ENCODE measurements at regions not wholly inside any gene's neighbourhood (a gene's known extent, or its start where the extent isn't known, plus 50 kb on each side); places are given as distances from the start of the nearest gene placed in this dataset.

DNA sequence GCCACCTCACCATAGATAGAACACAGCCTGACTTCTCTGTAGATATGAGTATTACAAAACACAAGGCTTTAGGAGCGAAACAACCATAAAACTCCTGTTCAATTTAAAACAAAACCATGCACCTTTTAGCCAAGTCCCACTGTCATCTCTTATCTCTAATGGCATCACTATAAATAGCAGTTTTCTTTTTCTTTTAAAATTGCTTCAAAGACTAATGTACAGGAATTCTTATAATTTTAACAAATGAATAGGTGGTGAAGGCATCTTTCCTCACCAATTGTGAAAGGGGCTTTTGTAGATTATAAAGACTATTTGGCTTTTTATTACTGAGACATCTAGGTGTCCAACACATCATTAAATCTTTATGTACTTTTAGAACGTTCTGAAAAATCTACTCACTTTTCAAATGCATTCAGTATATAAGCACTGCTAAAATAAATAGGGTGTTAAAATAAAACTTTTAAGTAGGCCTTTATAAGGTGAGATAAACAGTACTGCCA is 205.7 kb upstream of the GRM3 start:
- no peak overlapping the region for H3K27ac ChIP-seq
- H3K9me3 ChIP-seq, result no peaks in the 10 kb centered on the region
- H3K36me3 ChIP-seq, result no peaks in the 10 kb centered on the region
- no peak for TF ChIP-seq POLR2A (IDR thresholded peaks at IDR 0.05)
- TF ChIP-seq, protein P1, sequence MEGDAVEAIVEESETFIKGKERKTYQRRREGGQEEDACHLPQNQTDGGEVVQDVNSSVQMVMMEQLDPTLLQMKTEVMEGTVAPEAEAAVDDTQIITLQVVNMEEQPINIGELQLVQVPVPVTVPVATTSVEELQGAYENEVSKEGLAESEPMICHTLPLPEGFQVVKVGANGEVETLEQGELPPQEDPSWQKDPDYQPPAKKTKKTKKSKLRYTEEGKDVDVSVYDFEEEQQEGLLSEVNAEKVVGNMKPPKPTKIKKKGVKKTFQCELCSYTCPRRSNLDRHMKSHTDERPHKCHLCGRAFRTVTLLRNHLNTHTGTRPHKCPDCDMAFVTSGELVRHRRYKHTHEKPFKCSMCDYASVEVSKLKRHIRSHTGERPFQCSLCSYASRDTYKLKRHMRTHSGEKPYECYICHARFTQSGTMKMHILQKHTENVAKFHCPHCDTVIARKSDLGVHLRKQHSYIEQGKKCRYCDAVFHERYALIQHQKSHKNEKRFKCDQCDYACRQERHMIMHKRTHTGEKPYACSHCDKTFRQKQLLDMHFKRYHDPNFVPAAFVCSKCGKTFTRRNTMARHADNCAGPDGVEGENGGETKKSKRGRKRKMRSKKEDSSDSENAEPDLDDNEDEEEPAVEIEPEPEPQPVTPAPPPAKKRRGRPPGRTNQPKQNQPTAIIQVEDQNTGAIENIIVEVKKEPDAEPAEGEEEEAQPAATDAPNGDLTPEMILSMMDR (IDR thresholded peaks at IDR 0.05 in 8 of 11, conservative IDR thresholded peaks at IDR 0.05 in 3 of 11), result no peak
- no peak for TF ChIP-seq POLR2AphosphoS5 (IDR thresholded peaks at IDR 0.05)
- no peaks in the 10 kb centered on the region for H3K27me3 ChIP-seq (replicated peaks in 1 of 7)
- no peak overlapping the region for H3K4me3 ChIP-seq
- intact Hi-C loops (cut with DNase I; ENCODE audit: low total_unique reads), result no loop called here
- H3K4me1 ChIP-seq, result no peaks in the 10 kb centered on the region
- whole genome bisulfite sequencing, 5 donors, result 68 to 82% (median 77%) methylated on average over 2 of the region's 2 CpGs
- DNase-seq, result no peak

DNA sequence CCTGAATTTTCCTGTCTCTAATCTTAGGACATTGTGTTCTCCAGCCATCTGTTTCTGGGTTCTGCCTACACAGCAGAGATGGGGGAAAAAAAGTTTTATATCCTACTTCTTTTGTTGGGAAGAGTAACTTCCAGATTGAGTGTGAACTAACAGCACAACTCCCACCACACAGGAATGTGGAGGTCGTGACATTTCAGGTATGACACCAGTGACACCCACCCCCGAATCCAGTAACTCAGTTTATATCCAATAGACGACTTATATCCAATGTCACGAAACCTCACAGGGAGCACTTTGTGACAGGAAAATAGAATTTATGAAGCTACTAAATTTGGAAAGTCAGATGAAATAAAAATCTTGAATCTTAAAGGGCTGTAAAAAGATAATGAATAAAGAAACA is 211.9 kb upstream of the GRM3 start:
- DNase-seq, result no peak
- WGBS, 5 donors, result 74 to 82% (median 77%) methylated on average over 4 of the region's 4 CpGs
- Histone ChIP-seq H3K27ac (no peak overlapping the region), H3K9me3 (no peaks in the 10 kb centered on the region), H3K4me3 (no peak overlapping the region), H3K36me3 (no peaks in the 10 kb centered on the region), H3K4me1 (no peaks in the 10 kb centered on the region), H3K27me3 (replicated peaks in 1 of 7) (no peaks in the 10 kb centered on the region)
- no peak for TF ChIP-seq POLR2A (IDR thresholded peaks at IDR 0.05)
- TF ChIP-seq, protein P1 (IDR thresholded peaks at IDR 0.05 in 8 of 11, conservative IDR thresholded peaks at IDR 0.05 in 3 of 11), result no peak
- intact Hi-C loops (cut with DNase I; ENCODE audit: low total_unique reads), result no loop called here

DNA sequence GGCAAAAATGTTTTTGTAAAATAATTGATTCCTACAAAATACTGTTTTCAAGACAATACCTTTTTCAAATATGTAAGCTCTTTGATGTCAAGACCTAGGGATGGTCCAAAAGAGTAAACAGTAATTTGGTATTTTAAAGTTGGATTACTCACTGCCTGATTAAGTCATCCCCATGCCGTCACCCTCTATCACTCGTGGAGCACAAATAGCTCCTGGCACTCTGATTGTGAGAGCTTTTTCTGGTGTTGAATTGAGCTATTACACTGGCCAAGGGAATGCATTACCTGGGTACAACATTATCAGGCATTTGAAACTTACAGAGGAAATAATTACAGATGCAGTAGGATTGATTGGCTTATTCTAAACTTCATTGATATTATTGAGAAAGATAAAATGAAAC is 231.9 kb upstream of the GRM3 start:
- H3K4me3 ChIP-seq, result no peak overlapping the region
- intact Hi-C loops (cut with DNase I; ENCODE audit: low total_unique reads), result no loop called here
- no peaks in the 10 kb centered on the region for H3K4me1 ChIP-seq
- DNase-seq, result no peak
- 63 to 84% (median 68%) methylated on average over 2 of the region's 2 CpGs for WGBS, 5 donors
- H3K27ac ChIP-seq, result no peak overlapping the region
- H3K9me3 ChIP-seq, result peaks cover 0 to 8% (median 4%) of the 10 kb centered on the region in 8 donors
- no peak for TF ChIP-seq POLR2A (IDR thresholded peaks at IDR 0.05)
- TF ChIP-seq POLR2AphosphoS5 (IDR thresholded peaks at IDR 0.05), result no peak
- TF ChIP-seq, protein P1 (IDR thresholded peaks at IDR 0.05 in 8 of 11, conservative IDR thresholded peaks at IDR 0.05 in 3 of 11), result no peak
- H3K36me3 ChIP-seq, result no peaks in the 10 kb centered on the region
- H3K27me3 ChIP-seq (replicated peaks in 1 of 7), result no peaks in the 10 kb centered on the region

DNA sequence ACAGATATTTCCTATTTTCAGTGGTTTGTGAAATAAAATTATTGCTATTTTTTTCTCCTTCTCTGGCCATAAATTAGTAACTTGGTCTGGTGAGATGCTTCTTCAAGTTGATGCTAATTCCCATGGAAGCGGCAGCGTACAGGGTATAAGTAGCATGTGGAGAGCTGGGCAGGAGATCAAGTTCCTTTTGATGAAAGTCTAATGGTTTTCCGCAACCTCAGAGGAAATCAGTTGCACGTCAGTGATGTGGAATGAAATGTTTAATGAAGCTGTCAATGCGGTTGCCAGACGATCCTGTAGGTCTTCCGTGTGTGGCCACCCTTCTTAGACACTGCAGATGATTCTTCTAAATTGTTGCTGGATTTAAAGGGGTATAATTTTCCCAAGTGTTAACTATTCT is 236.4 kb upstream of the GRM3 start:
- Histone ChIP-seq H3K27me3 (replicated peaks in 1 of 7) (no peaks in the 10 kb centered on the region), H3K4me3 (no peak overlapping the region), H3K36me3 (no peaks in the 10 kb centered on the region), H3K9me3 (peaks cover 0 to 3% (median 0%) of the 10 kb centered on the region in 8 donors), H3K27ac (no peak overlapping the region), H3K4me1 (no peaks in the 10 kb centered on the region)
- TF ChIP-seq, protein P1 (IDR thresholded peaks at IDR 0.05 in 8 of 11, conservative IDR thresholded peaks at IDR 0.05 in 3 of 11), result no peak
- TF ChIP-seq POLR2A (IDR thresholded peaks at IDR 0.05), result no peak
- TF ChIP-seq POLR2AphosphoS5 (IDR thresholded peaks at IDR 0.05), result no peak
- no peak for DNase-seq
- intact Hi-C loops (cut with DNase I; ENCODE audit: low total_unique reads), result no loop called here
- WGBS, 5 donors, result 70 to 83% (median 74%) methylated on average over 7 of the region's 7 CpGs

All from spleen (tissue), 11 donors.